ENCODE measurements at regions not wholly inside any gene's neighbourhood (a gene's known extent, or its start where the extent isn't known, plus 50 kb on each side); places are given as distances from the start of the nearest gene placed in this dataset.

DNA sequence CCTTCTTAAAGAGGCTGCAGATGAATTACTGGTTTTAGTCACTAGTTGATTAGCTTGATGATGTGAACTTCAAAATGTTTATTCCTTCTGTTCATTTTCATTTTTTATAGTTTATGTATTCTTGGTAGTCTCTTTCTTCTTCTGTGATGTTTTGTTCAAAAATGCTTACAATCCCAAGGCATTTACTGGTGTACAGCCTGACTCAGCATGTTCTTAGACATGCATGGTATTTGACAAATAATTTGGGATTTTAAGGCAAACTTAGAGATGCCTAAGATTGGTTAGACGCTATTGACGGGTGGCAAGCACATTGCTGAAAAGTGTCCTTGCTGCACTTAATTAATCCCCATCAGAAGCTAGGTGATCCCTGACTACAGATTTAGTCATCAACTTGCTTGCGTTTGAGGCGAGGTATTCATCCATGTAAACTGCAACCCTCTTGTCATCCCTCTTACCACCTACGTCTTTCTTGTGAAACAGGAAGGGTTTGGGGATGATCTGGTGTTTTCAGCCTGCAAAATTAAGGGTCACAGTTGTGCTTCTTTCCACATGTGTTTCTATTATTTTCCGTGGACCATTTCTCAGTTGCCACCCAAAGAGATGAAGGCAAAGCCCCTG lies 331.8 kb downstream of the DKK2 start (continued):
- TF ChIP-seq, protein P1, sequence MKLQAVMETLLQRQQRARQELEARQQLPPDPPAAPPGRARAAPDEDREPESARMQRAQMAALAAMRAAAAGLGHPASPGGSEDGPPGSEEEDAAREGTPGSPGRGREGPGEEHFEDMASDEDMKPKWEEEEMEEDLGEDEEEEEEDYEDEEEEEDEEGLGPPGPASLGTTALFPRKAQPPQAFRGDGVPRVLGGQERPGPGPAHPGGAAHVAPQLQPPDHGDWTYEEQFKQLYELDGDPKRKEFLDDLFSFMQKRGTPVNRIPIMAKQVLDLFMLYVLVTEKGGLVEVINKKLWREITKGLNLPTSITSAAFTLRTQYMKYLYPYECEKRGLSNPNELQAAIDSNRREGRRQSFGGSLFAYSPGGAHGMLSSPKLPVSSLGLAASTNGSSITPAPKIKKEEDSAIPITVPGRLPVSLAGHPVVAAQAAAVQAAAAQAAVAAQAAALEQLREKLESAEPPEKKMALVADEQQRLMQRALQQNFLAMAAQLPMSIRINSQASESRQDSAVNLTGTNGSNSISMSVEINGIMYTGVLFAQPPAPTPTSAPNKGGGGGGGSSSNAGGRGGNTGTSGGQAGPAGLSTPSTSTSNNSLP (IDR thresholded peaks at IDR 0.05; ENCODE audit: borderline replicate concordance, low read depth, low read length): no peak
- TF ChIP-seq ZNF431 (CRISPR knock-in tag; IDR thresholded peaks at IDR 0.05): no peak
- TF ChIP-seq, protein P2, sequence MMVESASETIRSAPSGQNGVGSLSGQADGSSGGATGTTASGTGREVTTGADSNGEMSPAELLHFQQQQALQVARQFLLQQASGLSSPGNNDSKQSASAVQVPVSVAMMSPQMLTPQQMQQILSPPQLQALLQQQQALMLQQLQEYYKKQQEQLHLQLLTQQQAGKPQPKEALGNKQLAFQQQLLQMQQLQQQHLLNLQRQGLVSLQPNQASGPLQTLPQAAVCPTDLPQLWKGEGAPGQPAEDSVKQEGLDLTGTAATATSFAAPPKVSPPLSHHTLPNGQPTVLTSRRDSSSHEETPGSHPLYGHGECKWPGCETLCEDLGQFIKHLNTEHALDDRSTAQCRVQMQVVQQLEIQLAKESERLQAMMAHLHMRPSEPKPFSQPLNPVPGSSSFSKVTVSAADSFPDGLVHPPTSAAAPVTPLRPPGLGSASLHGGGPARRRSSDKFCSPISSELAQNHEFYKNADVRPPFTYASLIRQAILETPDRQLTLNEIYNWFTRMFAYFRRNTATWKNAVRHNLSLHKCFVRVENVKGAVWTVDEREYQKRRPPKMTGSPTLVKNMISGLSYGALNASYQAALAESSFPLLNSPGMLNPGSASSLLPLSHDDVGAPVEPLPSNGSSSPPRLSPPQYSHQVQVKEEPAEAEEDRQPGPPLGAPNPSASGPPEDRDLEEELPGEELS (CRISPR knock-in tag; IDR thresholded peaks at IDR 0.05; ENCODE audit: borderline replicate concordance): no peak
- TF ChIP-seq SMARCB1 (IDR thresholded peaks at IDR 0.05; ENCODE audit: insufficient read length, low read depth): no peak
- TF ChIP-seq NR2C1 (IDR thresholded peaks at IDR 0.05): no peak
- no peak for TF ChIP-seq NR2C1 (tag; IDR thresholded peaks at IDR 0.05)
- no peak for TF ChIP-seq SMAD3 (CRISPR knock-in tag; conservative IDR thresholded peaks at IDR 0.05)
- TF ChIP-seq NR2F6 (CRISPR knock-in tag; IDR thresholded peaks at IDR 0.05): no peak
- no peak for TF ChIP-seq ZNF444 (CRISPR knock-in tag; IDR thresholded peaks at IDR 0.05)
